Sigmoid colon (tissue), 6 donors: ENCODE measurements at regions not wholly inside any gene's neighbourhood (a gene's known extent, or its start where the extent isn't known, plus 50 kb on each side); places are given as distances from the start of the nearest gene placed in this dataset.

ENCODE experiments used
- DNase-seq: peaks from one replicate; pipeline ENCODE4 v3.0.0-alpha.2; 2019
- H3K27ac ChIP-seq, 4 donors: fragments of 200-600 bp; sonication (generic); one replicate each; pipeline ENCODE4 v1.5.1; 2016 to 2019; ENCODE audit warnings: mild to moderate bottlenecking in 1 of 4
- H3K27me3 ChIP-seq, 3 donors: fragments of 200-600 bp; sonication (generic); one replicate each; pipeline ENCODE4 v1.5.1; 2019; ENCODE audit warnings: mild to moderate bottlenecking in 1 of 3
- H3K36me3 ChIP-seq, 4 donors: fragments of 200-600 bp; sonication (generic); one replicate each; pipeline ENCODE4 v1.5.1; 2016 to 2019
- H3K4me1 ChIP-seq, 4 donors: fragments of 200-600 bp; sonication (generic); one replicate each; pipeline ENCODE4 v1.5.1; 2017 to 2019
- H3K4me3 ChIP-seq, 4 donors: fragments of 200-600 bp; sonication (generic); one replicate each; pipeline ENCODE4 v1.5.1; 2017 to 2019; ENCODE audit warnings: mild to moderate bottlenecking in 2 of 4, moderate library complexity in 1 of 4
- H3K9me3 ChIP-seq, 4 donors: fragments of 200-600 bp in 3 of 4; sonication (generic) in 3 of 4; one replicate each; pipeline versions ENCODE4 v1.5.1 to v1.6.1; 2013 to 2019
- CTCF ChIP-seq, 4 experiments: fragments of 450-650 bp in 3 of 4; fragments of 200-600 bp in 1 of 4; IDR thresholded peaks; one replicate each; pipeline ENCODE4 v1.5.1; 2016 to 2019; ENCODE audit warnings: antibody characterized with exemption in 4 of 4, mild to moderate bottlenecking in 3 of 4, moderate library complexity in 2 of 4
- EP300 ChIP-seq, 4 donors: sonication (generic); formaldehyde crosslinking; IDR thresholded peaks; one replicate each; pipeline ENCODE4 v1.6.1; 2017; ENCODE audit warnings: antibody characterized with exemption in 4 of 4
- POLR2A ChIP-seq, 2 donors: fragments of 450-650 bp; IDR thresholded peaks; one replicate each; pipeline ENCODE4 v1.6.1; 2016; ENCODE audit warnings: antibody characterized with exemption in 2 of 2, mild to moderate bottlenecking in 2 of 2, moderate library complexity in 2 of 2
- POLR2AphosphoS5 ChIP-seq, 4 donors: sonication (generic); formaldehyde crosslinking; IDR thresholded peaks; one replicate each; pipeline ENCODE4 v1.6.1; 2017; ENCODE audit warnings: antibody characterized with exemption in 4 of 4
- WGBS, 2 donors: extraction: QIAGEN DNeasy Blood & Tissue Kit; methylation state at CpG; one replicate each; pipeline ENCODE4 v1.1.7; 2013; 5-methylcytosine and 5-hydroxymethylcytosine counted together
- intact Hi-C: fragments of 100-400 bp; cut with DNase I; formaldehyde crosslinking; loops from one replicate; pipeline ENCODE4 v1.15.1; 2023
- donor health status: healthy with polysubstance abuse.
- donor health status: healthy.

GRCh38 chr15:29183071-29183831 is 86.4 kb downstream of the NSMCE3 start:
- no peaks in the 10 kb centered on the region for H3K36me3 ChIP-seq
- H3K4me1 ChIP-seq, result no peaks in the 10 kb centered on the region
- DNase-seq, result no peak
- TF ChIP-seq EP300 (IDR thresholded peaks at IDR 0.05), result no peak
- H3K27ac ChIP-seq, result no peak overlapping the region
- H3K9me3 ChIP-seq, result no peaks in the 10 kb centered on the region
- intact Hi-C loops, result loop anchor here (5.0 kb wide), 1 partner anchor 49 kb away; no protein-coding TSS in a partner anchor
- no peaks in the 10 kb centered on the region for H3K27me3 ChIP-seq
- no peak overlapping the region for H3K4me3 ChIP-seq
- WGBS, 2 donors, result 62 to 70% methylated on average over 14 of the region's 14 CpGs

GRCh38 chr15:29182590-29182989 is 87.0 kb downstream of the NSMCE3 start:
- Histone ChIP-seq H3K9me3 (no peaks in the 10 kb centered on the region), H3K4me3 (no peak overlapping the region), H3K27me3 (no peaks in the 10 kb centered on the region), H3K36me3 (no peaks in the 10 kb centered on the region), H3K4me1 (no peaks in the 10 kb centered on the region), H3K27ac (no peak overlapping the region)
- intact Hi-C loops, result loop anchor here (5.0 kb wide), 1 partner anchor 50 kb away; no protein-coding TSS in a partner anchor
- 73 to 79% methylated on average over 2 of the region's 2 CpGs for WGBS, 2 donors
- no peak for DNase-seq
- TF ChIP-seq EP300 (IDR thresholded peaks at IDR 0.05), result no peak
- no peak for TF ChIP-seq POLR2AphosphoS5 (IDR thresholded peaks at IDR 0.05)
- TF ChIP-seq POLR2A (IDR thresholded peaks at IDR 0.05), result no peak

- Histone ChIP-seq H3K36me3 (no peaks in the 10 kb centered on the region), H3K9me3 (no peaks in the 10 kb centered on the region), H3K27me3 (no peaks in the 10 kb centered on the region), H3K27ac (no peak overlapping the region), H3K4me3 (no peak overlapping the region), H3K4me1 (no peaks in the 10 kb centered on the region)
- no peak for DNase-seq
- TF ChIP-seq EP300 (IDR thresholded peaks at IDR 0.05), result no peak
- no peak for TF ChIP-seq CTCF (IDR thresholded peaks at IDR 0.05)
- TF ChIP-seq POLR2A (IDR thresholded peaks at IDR 0.05), result no peak
- no peak for TF ChIP-seq POLR2AphosphoS5 (IDR thresholded peaks at IDR 0.05)
- intact Hi-C loops, result no loop called here
- 90 to 93% methylated on average over 23 of the region's 23 CpGs for WGBS, 2 donors
Observed at GRCh38 chr15:29172742-29173725, 96.6 kb downstream of the NSMCE3 start.

- H3K4me3 ChIP-seq, result no peak overlapping the region
- H3K9me3 ChIP-seq, result no peaks in the 10 kb centered on the region
- H3K27ac ChIP-seq, result no peak overlapping the region
- 61 to 81% methylated on average over 3 of the region's 3 CpGs for WGBS, 2 donors
- no peaks in the 10 kb centered on the region for H3K27me3 ChIP-seq
- H3K36me3 ChIP-seq, result no peaks in the 10 kb centered on the region
- no peak for DNase-seq
- no peaks in the 10 kb centered on the region for H3K4me1 ChIP-seq
- no peak for TF ChIP-seq POLR2A (IDR thresholded peaks at IDR 0.05)
- no peak for TF ChIP-seq POLR2AphosphoS5 (IDR thresholded peaks at IDR 0.05)
- TF ChIP-seq CTCF (IDR thresholded peaks at IDR 0.05), result no peak
- TF ChIP-seq EP300 (IDR thresholded peaks at IDR 0.05), result no peak
- intact Hi-C loops, result no loop called here
Observed at GRCh38 chr15:29170521-29170920, 99.1 kb downstream of the NSMCE3 start.
